Vagina (tissue), 2 donors: ENCODE measurements at regions not wholly inside any gene's neighbourhood (a gene's known extent, or its start where the extent isn't known, plus 50 kb on each side); places are given as distances from the start of the nearest gene placed in this dataset.

Experiments used
- DNase-seq, 2 donors: peaks; one replicate each; pipeline ENCODE4 v3.0.0-alpha.2; 2017; ENCODE audit errors: extremely low spot score in 2 of 2
- H3K27ac ChIP-seq: fragments of 200-600 bp; sonication (generic); one replicate; pipeline ENCODE4 v1.5.1; 2019
- H3K27me3 ChIP-seq: fragments of 200-600 bp; sonication (generic); one replicate; pipeline ENCODE4 v1.5.1; 2019
- H3K36me3 ChIP-seq, 2 donors: fragments of 200-600 bp; sonication (generic); one replicate each; pipeline ENCODE4 v1.5.1; 2017 to 2019
- H3K4me1 ChIP-seq: fragments of 200-600 bp; sonication (generic); one replicate; pipeline ENCODE4 v1.5.1; 2019
- H3K4me3 ChIP-seq, 2 donors: fragments of 200-600 bp; sonication (generic); 1 replicate in 1 of 2; 2 replicates in 1 of 2; pipeline ENCODE4 v1.5.1; 2016 to 2019
- H3K9me3 ChIP-seq: fragments of 200-600 bp; sonication (generic); one replicate; pipeline ENCODE4 v1.5.1; 2019
- CTCF ChIP-seq, 3 experiments: fragments of 450-650 bp in 2 of 3; fragments of 200-600 bp in 1 of 3; sonication (generic) in 1 of 3; IDR thresholded peaks; one replicate each; pipeline ENCODE4 v1.5.1; 2017 to 2019; ENCODE audit warnings: antibody characterized with exemption in 3 of 3, mild to moderate bottlenecking in 2 of 3, moderate library complexity in 2 of 3
- POLR2A ChIP-seq, 2 donors: fragments of 450-650 bp; IDR thresholded peaks; one replicate each; pipeline ENCODE4 v1.6.1; 2017; ENCODE audit warnings: antibody characterized with exemption in 2 of 2, mild to moderate bottlenecking in 2 of 2, moderate library complexity in 2 of 2
- POLR2AphosphoS5 ChIP-seq, 2 donors: sonication (generic); formaldehyde crosslinking; IDR thresholded peaks; one replicate each; pipeline ENCODE4 v1.9.0; 2017; ENCODE audit warnings: antibody characterized with exemption in 2 of 2, mild to moderate bottlenecking in 2 of 2, low read depth in 1 of 2; ENCODE audit not compliant: insufficient read depth in 1 of 2
- intact Hi-C: fragments of 100-400 bp; cut with DNase I; formaldehyde crosslinking; loops from one replicate; pipeline ENCODE4 v1.15.1; 2023

- no peaks in the 10 kb centered on the region for H3K4me1 ChIP-seq
Measured at GRCh38 chr12:24389394-24389793, 439.9 kb upstream of the SOX5 start.

DNA sequence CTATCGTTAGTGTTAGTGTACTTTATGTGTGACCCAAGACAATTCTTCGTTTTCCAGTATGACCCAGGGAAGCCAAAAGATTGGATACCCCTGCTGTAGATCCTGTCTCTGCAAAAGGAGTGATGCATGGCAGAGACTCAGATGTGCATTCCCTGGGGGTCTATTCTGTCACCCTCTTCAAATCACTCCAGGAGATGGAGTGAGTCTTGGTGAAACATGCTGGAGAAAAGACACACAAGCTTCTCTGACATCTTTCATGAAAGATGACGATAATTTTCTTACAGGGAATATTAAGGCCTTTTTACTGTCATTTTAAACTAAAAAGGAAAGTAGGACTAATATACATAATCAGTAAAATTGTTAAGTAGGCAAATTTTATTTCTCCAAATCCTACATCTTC lies 437.9 kb upstream of the SOX5 start:
- Histone ChIP-seq H3K4me3 (no peak overlapping the region), H3K4me1 (no peaks in the 10 kb centered on the region), H3K36me3 (no peaks in the 10 kb centered on the region), H3K27me3 (no peaks in the 10 kb centered on the region), H3K9me3 (no peaks in the 10 kb centered on the region), H3K27ac (no peak overlapping the region)
- no peak for DNase-seq
- TF ChIP-seq POLR2AphosphoS5 (IDR thresholded peaks at IDR 0.05; ENCODE audit: insufficient read depth in 1 of 2, low read depth in 1 of 2) (no peak), POLR2A (IDR thresholded peaks at IDR 0.05) (no peak), CTCF (IDR thresholded peaks at IDR 0.05) (no peak)
- intact Hi-C loops, result no loop called here

More at GRCh38 chr12:24389394-24389793, 439.9 kb upstream of the SOX5 start:
- Histone ChIP-seq H3K4me3 (no peak overlapping the region), H3K27me3 (no peaks in the 10 kb centered on the region), H3K27ac (no peak overlapping the region), H3K9me3 (no peaks in the 10 kb centered on the region), H3K36me3 (no peaks in the 10 kb centered on the region)
- TF ChIP-seq CTCF (IDR thresholded peaks at IDR 0.05) (no peak), POLR2A (IDR thresholded peaks at IDR 0.05) (no peak)
- intact Hi-C loops, result no loop called here
- DNase-seq, result no peak

- Histone ChIP-seq H3K9me3 (no peaks in the 10 kb centered on the region), H3K27ac (no peak overlapping the region), H3K4me3 (no peak overlapping the region), H3K36me3 (no peaks in the 10 kb centered on the region), H3K4me1 (no peaks in the 10 kb centered on the region), H3K27me3 (no peaks in the 10 kb centered on the region)
- TF ChIP-seq POLR2A (IDR thresholded peaks at IDR 0.05), result no peak
- no peak for TF ChIP-seq POLR2AphosphoS5 (IDR thresholded peaks at IDR 0.05; ENCODE audit: insufficient read depth in 1 of 2, low read depth in 1 of 2)
- no peak for TF ChIP-seq CTCF (IDR thresholded peaks at IDR 0.05)
- no peak for DNase-seq
- intact Hi-C loops, result no loop called here
Measured at GRCh38 chr12:24386836-24387235, 437.4 kb upstream of the SOX5 start.

GRCh38 chr12:24381790-24382189 lies 432.3 kb upstream of the SOX5 start:
- no peaks in the 10 kb centered on the region for H3K27me3 ChIP-seq
- H3K4me3 ChIP-seq, result no peak overlapping the region
- H3K36me3 ChIP-seq, result no peaks in the 10 kb centered on the region
- intact Hi-C loops, result no loop called here
- TF ChIP-seq POLR2AphosphoS5 (IDR thresholded peaks at IDR 0.05; ENCODE audit: insufficient read depth in 1 of 2, low read depth in 1 of 2), result no peak
- TF ChIP-seq CTCF (IDR thresholded peaks at IDR 0.05), result no peak
- TF ChIP-seq POLR2A (IDR thresholded peaks at IDR 0.05), result no peak
- H3K27ac ChIP-seq, result no peak overlapping the region
- DNase-seq, result no peak
- H3K4me1 ChIP-seq, result peaks cover 34% of the 10 kb centered on the region
- H3K9me3 ChIP-seq, result no peaks in the 10 kb centered on the region

DNA sequence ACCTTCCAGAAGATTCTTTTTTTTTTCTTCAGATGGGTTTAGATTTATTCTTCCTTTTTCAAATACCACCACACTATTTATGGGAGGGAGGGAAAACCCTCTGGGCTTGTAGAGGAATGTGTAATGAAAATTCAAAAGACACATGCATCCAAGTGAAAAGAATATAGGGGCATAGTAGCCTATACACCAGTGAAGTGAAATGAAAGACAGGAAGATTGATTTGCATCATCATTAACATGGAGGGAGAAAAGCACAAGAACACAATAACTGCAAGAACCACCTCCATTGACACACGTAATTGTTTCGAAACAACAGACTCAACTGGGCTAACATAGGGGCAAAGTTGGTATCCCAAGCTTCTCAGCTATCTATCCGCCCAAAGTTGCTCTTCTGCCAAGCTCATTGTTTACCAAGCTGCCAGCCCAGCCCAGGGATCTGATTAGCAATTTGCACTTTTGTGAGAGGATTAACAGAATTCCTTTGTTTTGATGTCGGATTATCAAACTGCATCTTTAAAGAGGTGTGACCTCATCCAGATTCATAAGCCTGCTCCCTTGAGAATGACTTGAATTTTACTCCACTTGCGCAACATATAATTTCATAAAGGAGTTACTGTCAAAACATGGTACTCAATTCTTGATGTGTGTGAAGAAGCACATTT lies 430.5 kb upstream of the SOX5 start:
- Histone ChIP-seq H3K27me3 (no peaks in the 10 kb centered on the region), H3K27ac (no peak overlapping the region), H3K36me3 (no peaks in the 10 kb centered on the region), H3K4me1 (peaks cover 34% of the 10 kb centered on the region), H3K9me3 (no peaks in the 10 kb centered on the region), H3K4me3 (no peak overlapping the region)
- DNase-seq, result no peak
- intact Hi-C loops, result no loop called here
- TF ChIP-seq POLR2A (IDR thresholded peaks at IDR 0.05) (no peak), POLR2AphosphoS5 (IDR thresholded peaks at IDR 0.05; ENCODE audit: insufficient read depth in 1 of 2, low read depth in 1 of 2) (no peak), CTCF (IDR thresholded peaks at IDR 0.05) (no peak)
